ENCODE measurements at regions not wholly inside any gene's neighbourhood (a gene's known extent, or its start where the extent isn't known, plus 50 kb on each side); places are given as distances from the start of the nearest gene placed in this dataset.
"Not testable (repeated sequence)": the region's sequence is repeated elsewhere in the genome, so short reads cannot be mapped to it uniquely, and the experiment has no call there.

DNA sequence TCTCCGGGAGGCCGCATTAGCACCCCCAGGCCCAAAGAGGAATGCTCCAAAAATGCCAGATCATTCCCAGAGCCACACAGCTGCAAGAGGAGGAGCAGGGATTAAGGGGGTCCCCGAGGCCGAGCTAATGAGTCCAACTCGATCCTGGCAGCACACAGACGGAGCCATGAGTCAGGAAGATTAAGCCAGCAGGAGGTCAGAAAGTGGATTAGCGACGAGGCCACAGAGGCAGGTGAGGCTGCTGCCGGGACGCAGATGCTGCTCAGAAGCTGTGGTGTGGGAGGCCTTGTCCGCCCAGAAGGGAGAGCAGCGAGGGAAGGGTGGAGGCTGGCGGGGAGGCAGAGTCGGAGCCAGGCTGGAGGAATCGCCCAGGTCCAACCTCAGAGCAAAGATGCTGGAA lies 120.5 kb downstream of the SHANK2 start:
- no peak for ATAC-seq
- no peaks in the 10 kb centered on the region for H3K4me1 ChIP-seq (ENCODE audit: low read depth)
- no peaks in the 10 kb centered on the region for H3K9me3 ChIP-seq
- no peaks in the 10 kb centered on the region for H3K36me3 ChIP-seq (ENCODE audit: low read depth)
- no peak for DNase-seq
- TF ChIP-seq, protein P1, sequence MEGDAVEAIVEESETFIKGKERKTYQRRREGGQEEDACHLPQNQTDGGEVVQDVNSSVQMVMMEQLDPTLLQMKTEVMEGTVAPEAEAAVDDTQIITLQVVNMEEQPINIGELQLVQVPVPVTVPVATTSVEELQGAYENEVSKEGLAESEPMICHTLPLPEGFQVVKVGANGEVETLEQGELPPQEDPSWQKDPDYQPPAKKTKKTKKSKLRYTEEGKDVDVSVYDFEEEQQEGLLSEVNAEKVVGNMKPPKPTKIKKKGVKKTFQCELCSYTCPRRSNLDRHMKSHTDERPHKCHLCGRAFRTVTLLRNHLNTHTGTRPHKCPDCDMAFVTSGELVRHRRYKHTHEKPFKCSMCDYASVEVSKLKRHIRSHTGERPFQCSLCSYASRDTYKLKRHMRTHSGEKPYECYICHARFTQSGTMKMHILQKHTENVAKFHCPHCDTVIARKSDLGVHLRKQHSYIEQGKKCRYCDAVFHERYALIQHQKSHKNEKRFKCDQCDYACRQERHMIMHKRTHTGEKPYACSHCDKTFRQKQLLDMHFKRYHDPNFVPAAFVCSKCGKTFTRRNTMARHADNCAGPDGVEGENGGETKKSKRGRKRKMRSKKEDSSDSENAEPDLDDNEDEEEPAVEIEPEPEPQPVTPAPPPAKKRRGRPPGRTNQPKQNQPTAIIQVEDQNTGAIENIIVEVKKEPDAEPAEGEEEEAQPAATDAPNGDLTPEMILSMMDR (IDR thresholded peaks at IDR 0.05) = no peak
- intact Hi-C loops (cut with DNase I, micrococcal nuclease) = no loop called here
- no peak overlapping the region for H3K4me3 ChIP-seq

DNA sequence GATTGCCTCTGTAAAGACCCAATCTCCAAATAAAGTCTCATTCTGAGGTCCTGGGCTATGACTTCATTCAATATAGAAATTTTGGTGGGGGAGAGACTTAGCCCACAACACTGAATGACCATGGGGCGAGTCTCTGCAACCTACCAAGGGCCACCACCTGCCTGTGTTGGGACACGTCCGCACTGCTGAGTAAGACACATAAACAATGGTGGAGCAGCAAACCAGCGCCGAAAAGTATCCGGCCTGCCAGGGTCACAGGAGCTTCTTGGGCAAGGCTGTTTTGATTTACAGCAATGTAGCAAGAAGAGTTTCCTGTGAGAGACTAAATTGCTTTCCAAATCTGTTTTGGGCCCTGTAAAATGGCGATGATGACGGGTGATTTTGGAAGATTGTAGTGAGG lies 122.3 kb downstream of the SHANK2 start:
- H3K9me3 ChIP-seq = no peaks in the 10 kb centered on the region
- no peaks in the 10 kb centered on the region for H3K4me1 ChIP-seq (ENCODE audit: low read depth)
- ATAC-seq = no peak
- DNase-seq = no peak
- no peak overlapping the region for H3K4me3 ChIP-seq
- TF ChIP-seq, protein P1 (IDR thresholded peaks at IDR 0.05) = no peak
- no peaks in the 10 kb centered on the region for H3K36me3 ChIP-seq (ENCODE audit: low read depth)
- intact Hi-C loops (cut with DNase I, micrococcal nuclease) = no loop called here

DNA sequence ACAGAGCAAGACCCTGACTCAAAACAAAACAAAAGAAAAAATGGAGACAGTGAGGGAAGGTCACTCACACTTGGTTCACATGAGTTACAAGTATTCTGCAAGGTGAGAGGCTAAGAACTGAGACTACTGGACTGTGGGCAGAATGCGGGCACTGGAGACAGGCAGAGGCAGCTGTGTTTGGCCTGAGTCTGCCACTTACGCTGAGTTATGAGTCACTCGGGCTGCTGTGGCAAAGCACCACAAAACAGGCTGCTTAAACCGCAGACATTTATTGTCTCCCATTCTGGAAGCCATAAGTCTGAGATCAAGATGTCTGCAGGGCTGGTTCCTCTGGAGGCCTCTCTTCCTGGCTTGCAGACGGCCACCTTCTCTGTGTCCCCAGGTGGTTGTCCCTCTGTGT lies 122.8 kb downstream of the SHANK2 start:
- ATAC-seq = no peak
- no peak for DNase-seq

DNA sequence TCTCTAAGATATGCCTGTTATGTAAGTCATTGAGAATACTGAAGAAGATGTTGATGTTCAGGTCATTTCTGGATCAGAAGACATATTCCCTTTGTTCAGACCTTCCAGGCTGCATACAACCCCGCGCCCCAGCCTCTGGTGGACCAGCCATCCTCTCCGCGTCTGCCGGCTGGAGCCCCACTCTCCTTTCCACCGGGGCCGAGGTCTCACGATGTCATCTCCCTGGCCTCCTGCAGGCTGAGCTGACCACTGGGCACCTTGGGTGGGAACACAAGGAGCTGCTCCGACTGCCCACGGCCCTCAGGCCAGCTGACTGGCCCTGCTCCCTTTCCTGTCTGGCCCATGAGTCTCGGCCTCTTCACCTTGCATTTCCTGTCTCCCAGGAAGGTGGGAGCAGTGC lies 124.6 kb downstream of the SHANK2 start:
- no peaks in the 10 kb centered on the region for H3K4me1 ChIP-seq (ENCODE audit: low read depth)
- TF ChIP-seq, protein P1 (IDR thresholded peaks at IDR 0.05) = no peak
- no peak for ATAC-seq
- intact Hi-C loops (cut with DNase I, micrococcal nuclease) = no loop called here
- H3K36me3 ChIP-seq (ENCODE audit: low read depth) = no peaks in the 10 kb centered on the region
- no peaks in the 10 kb centered on the region for H3K9me3 ChIP-seq
- no peak for DNase-seq
- H3K4me3 ChIP-seq = no peak overlapping the region

More for the DNA sequence above, 122.8 kb downstream of the SHANK2 start:
- no peaks in the 10 kb centered on the region for H3K4me1 ChIP-seq (ENCODE audit: low read depth)
- intact Hi-C loops (cut with DNase I, micrococcal nuclease) = no loop called here
- no peak overlapping the region for H3K4me3 ChIP-seq
- TF ChIP-seq, protein P1 (IDR thresholded peaks at IDR 0.05) = no peak
- no peaks in the 10 kb centered on the region for H3K36me3 ChIP-seq (ENCODE audit: low read depth)
- H3K9me3 ChIP-seq = no peaks in the 10 kb centered on the region

DNA sequence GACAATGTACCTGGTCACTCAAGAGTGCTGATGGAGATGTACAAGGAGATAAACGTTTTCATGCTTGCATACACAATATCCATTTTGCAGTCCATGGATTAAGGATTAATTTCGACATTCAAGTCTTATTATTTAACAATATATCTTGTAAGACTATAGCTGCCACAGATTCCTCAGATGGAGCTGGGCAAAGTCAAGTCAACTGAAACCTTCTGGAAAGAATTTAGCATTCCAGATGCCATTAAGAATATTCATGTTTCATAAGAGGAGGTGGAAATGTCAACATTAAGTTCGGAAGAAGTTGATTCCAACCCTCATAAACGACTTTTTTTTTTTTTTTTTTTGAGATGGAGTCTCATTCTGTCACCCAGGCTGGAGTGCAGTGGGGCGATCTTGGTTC lies 126.0 kb downstream of the SHANK2 start:
- H3K4me1 ChIP-seq (ENCODE audit: low read depth); ATAC-seq; H3K9me3 ChIP-seq; intact Hi-C loops (cut with DNase I, micrococcal nuclease); H3K4me3 ChIP-seq; H3K36me3 ChIP-seq (ENCODE audit: low read depth); DNase-seq: not testable (repeated sequence)

DNA sequence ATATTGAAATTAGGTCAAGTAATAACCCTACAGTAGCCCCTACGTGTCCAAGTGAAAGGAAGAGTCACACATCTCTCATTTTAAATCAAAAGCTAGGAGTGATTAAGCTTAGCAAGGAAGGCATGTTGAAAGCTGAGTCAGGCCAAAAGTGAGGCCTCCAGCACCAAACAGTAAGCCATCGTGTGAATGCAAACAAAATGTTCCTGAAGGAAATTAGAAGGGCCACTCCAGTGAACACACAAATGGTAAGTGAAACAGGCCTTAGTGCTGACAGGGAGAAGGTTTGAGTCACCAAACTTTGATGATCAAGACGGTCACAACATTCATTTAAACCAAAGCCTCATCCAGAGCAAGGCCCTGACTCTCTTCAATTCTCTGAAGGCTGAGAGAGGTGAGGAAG lies 127.2 kb downstream of the SHANK2 start:
- DNase-seq (no peak), ATAC-seq (no peak)
- intact Hi-C loops (cut with DNase I, micrococcal nuclease) = no loop called here
- Histone ChIP-seq H3K36me3 (ENCODE audit: low read depth) (no peaks in the 10 kb centered on the region), H3K4me3 (no peak overlapping the region), H3K9me3 (no peaks in the 10 kb centered on the region), H3K4me1 (ENCODE audit: low read depth) (no peaks in the 10 kb centered on the region)
- TF ChIP-seq, protein P1 (IDR thresholded peaks at IDR 0.05) = no peak

Data from mucosa of descending colon (tissue), 3 donors.